ENCODE measurements at regions not wholly inside any gene's neighbourhood (a gene's known extent, or its start where the extent isn't known, plus 50 kb on each side); places are given as distances from the start of the nearest gene placed in this dataset.

GRCh38 chr15:88729581-88729980 lies 73.7 kb upstream of the ACAN start (continued):
- TF ChIP-seq ZNF121 (CRISPR knock-in tag; IDR thresholded peaks at IDR 0.05) (no peak), MLX (CRISPR knock-in tag; IDR thresholded peaks at IDR 0.05) (no peak), ZNF232 (CRISPR knock-in tag; IDR thresholded peaks at IDR 0.05) (no peak)

GRCh38 chr15:88730751-88731150 lies 72.5 kb upstream of the ACAN start:
- no peak overlapping the region for H3K27ac Mint-ChIP-seq
- no peaks in the 10 kb centered on the region for H3K36me3 Mint-ChIP-seq
- H3K27me3 Mint-ChIP-seq (ENCODE audit: low read depth) = peaks cover 3% of the 10 kb centered on the region; the same call in 1 of the 2 replicates
- POLR2A ChIA-PET = no interaction called here
- CTCF ChIA-PET = no interaction called here
- peaks cover 16% of the 10 kb centered on the region for H3K9me3 Mint-ChIP-seq
- TF ChIP-seq NFE2L1 (CRISPR knock-in tag; IDR thresholded peaks at IDR 0.05) = no peak
- TF ChIP-seq TP53 (CRISPR knock-in tag; IDR thresholded peaks at IDR 0.05) = no peak
- TF ChIP-seq, protein P1, sequence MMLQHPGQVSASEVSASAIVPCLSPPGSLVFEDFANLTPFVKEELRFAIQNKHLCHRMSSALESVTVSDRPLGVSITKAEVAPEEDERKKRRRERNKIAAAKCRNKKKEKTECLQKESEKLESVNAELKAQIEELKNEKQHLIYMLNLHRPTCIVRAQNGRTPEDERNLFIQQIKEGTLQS (CRISPR knock-in tag; conservative IDR thresholded peaks at IDR 0.05) = no peak
- TF ChIP-seq PRRX2 (CRISPR knock-in tag; IDR thresholded peaks at IDR 0.05) = no peak
- no peak for TF ChIP-seq USF2 (CRISPR knock-in tag; IDR thresholded peaks at IDR 0.05)
- TF ChIP-seq GABPB1 (CRISPR knock-in tag; IDR thresholded peaks at IDR 0.05) = no peak
- TF ChIP-seq IRF2 (CRISPR knock-in tag; IDR thresholded peaks at IDR 0.05; ENCODE audit: borderline replicate concordance, low read depth) = no peak
- TF ChIP-seq, protein P2, sequence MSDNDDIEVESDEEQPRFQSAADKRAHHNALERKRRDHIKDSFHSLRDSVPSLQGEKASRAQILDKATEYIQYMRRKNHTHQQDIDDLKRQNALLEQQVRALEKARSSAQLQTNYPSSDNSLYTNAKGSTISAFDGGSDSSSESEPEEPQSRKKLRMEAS (CRISPR knock-in tag; IDR thresholded peaks at IDR 0.05) = no peak
- no peak for TF ChIP-seq ZSCAN18 (CRISPR knock-in tag; IDR thresholded peaks at IDR 0.05)
- TF ChIP-seq, protein P3, sequence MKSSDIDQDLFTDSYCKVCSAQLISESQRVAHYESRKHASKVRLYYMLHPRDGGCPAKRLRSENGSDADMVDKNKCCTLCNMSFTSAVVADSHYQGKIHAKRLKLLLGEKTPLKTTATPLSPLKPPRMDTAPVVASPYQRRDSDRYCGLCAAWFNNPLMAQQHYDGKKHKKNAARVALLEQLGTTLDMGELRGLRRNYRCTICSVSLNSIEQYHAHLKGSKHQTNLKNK (CRISPR knock-in tag; IDR thresholded peaks at IDR 0.05) = no peak
- TF ChIP-seq ZNF425 (CRISPR knock-in tag; conservative IDR thresholded peaks at IDR 0.05) = no peak
- TF ChIP-seq ARID4B (CRISPR knock-in tag; IDR thresholded peaks at IDR 0.05; ENCODE audit: borderline replicate concordance) = no peak
- H3K4me3 Mint-ChIP-seq = no peak overlapping the region
- H3K4me1 Mint-ChIP-seq = no peaks in the 10 kb centered on the region
- ATAC-seq = no peak
- DNase-seq (ENCODE audit: low spot score) = no peak

All from WTC11 (cell line).